H9 (cell line): ENCODE measurements at regions not wholly inside any gene's neighbourhood (a gene's known extent, or its start where the extent isn't known, plus 50 kb on each side); places are given as distances from the start of the nearest gene placed in this dataset.

ENCODE experiments used
- DNase-seq: peaks from one replicate; pipeline ENCODE4 v3.0.0-alpha.2; 2017
- H2AFZ ChIP-seq: one replicate; pipeline ENCODE4 v1.6.1; 2013; ENCODE audit warnings: mild to moderate bottlenecking, low read length, control low read depth, moderate library complexity
- H2AK5ac ChIP-seq: 2 replicates; pipeline ENCODE4 v1.6.1; 2013; ENCODE audit warnings: low read length, control low read depth, mixed read lengths; ENCODE audit not compliant: insufficient read length
- H2BK120ac ChIP-seq: one replicate; pipeline ENCODE4 v1.6.1; 2013; ENCODE audit warnings: low read depth, mild to moderate bottlenecking, low read length, control low read depth, inconsistent platforms; ENCODE audit not compliant: poor library complexity, severe bottlenecking
- H2BK12ac ChIP-seq: 2 replicates; pipeline ENCODE4 v1.6.1; 2013; ENCODE audit warnings: low read length, control low read depth, mixed read lengths, low read depth; ENCODE audit not compliant: insufficient read length
- H2BK15ac ChIP-seq: 2 replicates; pipeline ENCODE4 v1.6.1; 2013; ENCODE audit warnings: low read depth, low read length, control low read depth
- H2BK20ac ChIP-seq: one replicate; pipeline ENCODE4 v1.6.1; 2013; ENCODE audit warnings: low read depth, mild to moderate bottlenecking, low read length, control low read depth, inconsistent platforms; ENCODE audit not compliant: poor library complexity, severe bottlenecking
- H2BK5ac ChIP-seq: 2 replicates; pipeline ENCODE4 v1.6.1; 2013; ENCODE audit warnings: low read length, control low read depth, mixed read lengths; ENCODE audit not compliant: insufficient read length
- H3K14ac ChIP-seq: 2 replicates; pipeline ENCODE4 v1.6.1; 2013; ENCODE audit warnings: low read length, control low read depth; ENCODE audit not compliant: insufficient read depth
- H3K18ac ChIP-seq: 2 replicates; pipeline ENCODE4 v1.6.1; 2013; ENCODE audit warnings: low read depth, mild to moderate bottlenecking, mixed read lengths, low read length, control low read depth; ENCODE audit not compliant: insufficient read length
- H3K23ac ChIP-seq: 2 replicates; pipeline ENCODE4 v1.6.1; 2013; ENCODE audit warnings: low read length, control low read depth, mixed read lengths, low read depth; ENCODE audit not compliant: insufficient read length
- H3K23me2 ChIP-seq: 2 replicates; pipeline ENCODE4 v1.6.1; 2013; ENCODE audit warnings: low read depth, mild to moderate bottlenecking, mixed read lengths, low read length, control low read depth; ENCODE audit not compliant: insufficient read length, poor library complexity, severe bottlenecking
- H3K27ac ChIP-seq: 2 replicates; pipeline ENCODE4 v1.5.1; 2013; ENCODE audit warnings: low read length, control low read depth, mixed read lengths, low read depth; ENCODE audit not compliant: insufficient read length
- H3K27me3 ChIP-seq: 2 replicates; pipeline ENCODE4 v1.6.1; 2013; ENCODE audit warnings: low read length, control low read depth, inconsistent platforms; ENCODE audit not compliant: insufficient read depth
- H3K4ac ChIP-seq: 2 replicates; pipeline ENCODE4 v1.6.1; 2013; ENCODE audit warnings: low read depth, mild to moderate bottlenecking, control low read depth, inconsistent platforms, low read length, moderate library complexity
- H3K4me1 ChIP-seq: 2 replicates; pipeline ENCODE4 v1.6.1; 2013; ENCODE audit warnings: low read length, control low read depth, inconsistent platforms; ENCODE audit not compliant: insufficient read depth
- H3K4me2 ChIP-seq: 2 replicates; pipeline ENCODE4 v1.6.1; 2013; ENCODE audit warnings: low read length, control low read depth, mixed read lengths; ENCODE audit not compliant: insufficient read length, insufficient read depth
- H3K56ac ChIP-seq: 2 replicates; pipeline ENCODE4 v1.6.1; 2013; ENCODE audit warnings: low read depth, mild to moderate bottlenecking, mixed read lengths, low read length, control low read depth; ENCODE audit not compliant: insufficient read length
- H3K79me1 ChIP-seq: 2 replicates; pipeline ENCODE4 v1.6.1; 2013; ENCODE audit warnings: low read depth, mild to moderate bottlenecking, moderate library complexity, low read length, control low read depth, inconsistent platforms; ENCODE audit not compliant: insufficient read depth, poor library complexity, severe bottlenecking
- H3K79me2 ChIP-seq: 2 replicates; pipeline ENCODE4 v1.6.1; 2013; ENCODE audit warnings: low read length, control low read depth, inconsistent platforms; ENCODE audit not compliant: insufficient read depth
- H3K9ac ChIP-seq: 2 replicates; pipeline ENCODE4 v1.6.1; 2013; ENCODE audit warnings: low read length, control low read depth, mixed read lengths; ENCODE audit not compliant: insufficient read length; ENCODE audit errors: extremely low read depth
- H3K9me3 ChIP-seq: one replicate; pipeline ENCODE4 v1.6.1; 2013; ENCODE audit warnings: low read depth, low read length, inconsistent platforms; ENCODE audit not compliant: control insufficient read depth
- H3T11ph ChIP-seq: one replicate; pipeline ENCODE4 v1.6.1; 2013; ENCODE audit warnings: mild to moderate bottlenecking, low read length, control low read depth, inconsistent platforms
- H4K20me1 ChIP-seq: one replicate; pipeline ENCODE4 v1.6.1; 2013; ENCODE audit not compliant: control insufficient read depth, insufficient read length, insufficient read depth
- H4K5ac ChIP-seq: 2 replicates; pipeline ENCODE4 v1.6.1; 2013; ENCODE audit warnings: low read depth, mild to moderate bottlenecking, mixed read lengths, low read length, control low read depth; ENCODE audit not compliant: insufficient read length
- H4K8ac ChIP-seq: replicated peaks from 2 replicates; pipeline ENCODE4 v1.6.1; 2013; ENCODE audit warnings: low read length, control low read depth, mixed read lengths, low read depth; ENCODE audit not compliant: insufficient read length
- H4K91ac ChIP-seq: 2 replicates; pipeline ENCODE4 v1.6.1; 2013; ENCODE audit warnings: low read depth, mild to moderate bottlenecking, moderate library complexity, mixed read lengths, low read length, control low read depth; ENCODE audit not compliant: insufficient read length
- H3K27ac Mint-ChIP-seq, 3 experiments: 2 replicates in 2 of 3; 3 replicates in 1 of 3; pipeline ENCODE4 v1.8.0; 2020 to 2021; ENCODE audit warnings: mixed read lengths in 3 of 3, mild to moderate bottlenecking in 1 of 3, moderate library complexity in 1 of 3
- H3K27me3 Mint-ChIP-seq: 2 replicates; pipeline ENCODE4 v1.8.0; 2021; ENCODE audit warnings: low read depth, mild to moderate bottlenecking, moderate library complexity, mixed read lengths
- H3K36me3 Mint-ChIP-seq, 3 experiments: 2 replicates in 2 of 3; 3 replicates in 1 of 3; pipeline ENCODE4 v1.8.0; 2020 to 2021; ENCODE audit warnings: low read depth in 3 of 3, mixed read lengths in 3 of 3; ENCODE audit not compliant: insufficient read depth in 1 of 3
- H3K4me1 Mint-ChIP-seq, 2 experiments: 2 replicates each; pipeline ENCODE4 v1.8.0; 2020; ENCODE audit warnings: mixed read lengths in 2 of 2
- H3K4me3 Mint-ChIP-seq, 2 experiments: 2 replicates in 1 of 2; 3 replicates in 1 of 2; pipeline ENCODE4 v1.8.0; 2020 to 2021; ENCODE audit warnings: mild to moderate bottlenecking in 2 of 2, mixed read lengths in 2 of 2, moderate library complexity in 1 of 2
- H3K9me3 Mint-ChIP-seq, 2 experiments: 2 replicates in 1 of 2; 3 replicates in 1 of 2; pipeline ENCODE4 v1.8.0; 2020; ENCODE audit warnings: mild to moderate bottlenecking in 2 of 2, mixed read lengths in 2 of 2, moderate library complexity in 1 of 2
- WGBS: extraction: QIAGEN DNeasy Blood & Tissue Kit; methylation state at CpG from one replicate; pipeline ENCODE4 v1.1.7; 2013; ENCODE audit warnings: missing lambda C conversion rate, low lambda C conversion rate, mixed read lengths; ENCODE audit not compliant: insufficient read length; ENCODE audit errors: extremely low coverage; 5-methylcytosine and 5-hydroxymethylcytosine counted together
- TF ChIP-seq, protein P1 (sequence below): fragments of 200-600 bp; sonication (generic); conservative IDR thresholded peaks from 3 replicates; pipeline ENCODE4 v1.8.0; 2021; ENCODE audit warnings: antibody characterized with exemption, mild to moderate bottlenecking

DNA sequence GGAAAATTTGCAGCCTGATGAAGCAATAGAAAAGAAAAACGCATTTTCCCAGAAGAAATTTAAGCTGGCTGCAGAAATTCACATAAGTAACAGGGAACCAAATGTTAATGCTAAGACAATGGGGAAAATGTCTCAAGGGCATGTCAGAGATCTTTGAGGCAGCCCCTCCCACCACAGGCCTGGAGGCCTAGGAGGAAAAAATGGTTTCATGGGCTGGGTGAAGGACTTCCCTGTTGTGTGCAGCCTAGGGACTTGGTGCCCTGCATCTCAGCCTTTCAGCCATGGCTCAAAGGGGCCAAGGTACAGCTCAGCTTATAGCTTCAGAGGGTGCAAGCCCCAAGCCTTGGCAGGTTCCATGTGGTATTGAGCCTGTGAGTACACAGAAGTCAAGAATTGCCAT lies 476.1 kb upstream of the DPP6 start:
- DNase-seq, result no peak

More for the DNA sequence above, 476.1 kb upstream of the DPP6 start:
- Histone ChIP-seq H2BK120ac (no peak overlapping the region), H2AK5ac (no peak overlapping the region), H2BK5ac (no peak overlapping the region), H3K56ac (no peak overlapping the region), H3K18ac (no peak overlapping the region), H3K4me2 (no peak overlapping the region), H3K4ac (no peak overlapping the region), H3K9ac (no peak overlapping the region), H3K27me3 (no peaks in the 10 kb centered on the region), H3K79me1 (no peaks in the 10 kb centered on the region), H2BK15ac (no peak overlapping the region), H4K8ac (no peak overlapping the region), H3K4me1 (no peaks in the 10 kb centered on the region), H3K23ac (no peak overlapping the region), H3K23me2 (no peaks in the 10 kb centered on the region), H3K27ac (no peak overlapping the region), H4K91ac (no peak overlapping the region), H3K79me2 (no peaks in the 10 kb centered on the region), H2BK12ac (no peak overlapping the region), H2AFZ (no peak overlapping the region), H3K14ac (no peak overlapping the region), H4K20me1 (no peaks in the 10 kb centered on the region), H2BK20ac (no peak overlapping the region), H3K9me3 (peaks cover 50% of the 10 kb centered on the region), H4K5ac (no peak overlapping the region), H3T11ph (no peak overlapping the region)
- no CpG with 5 or more reads among the region's 1 CpG for WGBS
- TF ChIP-seq, protein P1, sequence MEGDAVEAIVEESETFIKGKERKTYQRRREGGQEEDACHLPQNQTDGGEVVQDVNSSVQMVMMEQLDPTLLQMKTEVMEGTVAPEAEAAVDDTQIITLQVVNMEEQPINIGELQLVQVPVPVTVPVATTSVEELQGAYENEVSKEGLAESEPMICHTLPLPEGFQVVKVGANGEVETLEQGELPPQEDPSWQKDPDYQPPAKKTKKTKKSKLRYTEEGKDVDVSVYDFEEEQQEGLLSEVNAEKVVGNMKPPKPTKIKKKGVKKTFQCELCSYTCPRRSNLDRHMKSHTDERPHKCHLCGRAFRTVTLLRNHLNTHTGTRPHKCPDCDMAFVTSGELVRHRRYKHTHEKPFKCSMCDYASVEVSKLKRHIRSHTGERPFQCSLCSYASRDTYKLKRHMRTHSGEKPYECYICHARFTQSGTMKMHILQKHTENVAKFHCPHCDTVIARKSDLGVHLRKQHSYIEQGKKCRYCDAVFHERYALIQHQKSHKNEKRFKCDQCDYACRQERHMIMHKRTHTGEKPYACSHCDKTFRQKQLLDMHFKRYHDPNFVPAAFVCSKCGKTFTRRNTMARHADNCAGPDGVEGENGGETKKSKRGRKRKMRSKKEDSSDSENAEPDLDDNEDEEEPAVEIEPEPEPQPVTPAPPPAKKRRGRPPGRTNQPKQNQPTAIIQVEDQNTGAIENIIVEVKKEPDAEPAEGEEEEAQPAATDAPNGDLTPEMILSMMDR, result no peak
- peaks cover 87 to 94% of the 10 kb centered on the region in 2 experiments for H3K9me3 Mint-ChIP-seq
- no peaks in the 10 kb centered on the region for H3K4me1 Mint-ChIP-seq
- no peak overlapping the region for H3K4me3 Mint-ChIP-seq
- 0 out of 2 replicates have a peak, but pooled peaks cover 2% of the 10 kb centered on the region for H3K27me3 Mint-ChIP-seq
- H3K36me3 Mint-ChIP-seq, result peaks cover 12 to 34% (median 12%) of the 10 kb centered on the region in 3 experiments; a peak in 6 of 7 replicates
- H3K27ac Mint-ChIP-seq, result no peak overlapping the region
